Spleen (tissue), 7 donors: ENCODE measurements at regions not wholly inside any gene's neighbourhood (a gene's known extent, or its start where the extent isn't known, plus 50 kb on each side); places are given as distances from the start of the nearest gene placed in this dataset.

Experiments used
- CTCF ChIP-seq, 11 experiments: fragments of 200-600 bp in 7 of 11; fragments of 450-650 bp in 4 of 11; sonication (generic) in 4 of 11; IDR thresholded peaks in 8 of 11; conservative IDR thresholded peaks in 3 of 11; 1 replicate in 7 of 11; 2 replicates in 4 of 11; pipeline versions ENCODE4 v1.4.0 to v1.8.0; 2016 to 2021; ENCODE audit warnings: antibody characterized with exemption in 11 of 11, inconsistent platforms in 4 of 11, mild to moderate bottlenecking in 1 of 11
- POLR2A ChIP-seq, 3 donors: fragments of 450-650 bp; IDR thresholded peaks; one replicate each; pipeline ENCODE4 v1.5.1; 2017; ENCODE audit warnings: antibody characterized with exemption in 3 of 3, mild to moderate bottlenecking in 1 of 3
- POLR2AphosphoS5 ChIP-seq, 3 donors: sonication (generic); formaldehyde crosslinking; IDR thresholded peaks; one replicate each; pipeline ENCODE4 v1.5.1; 2017; ENCODE audit warnings: antibody characterized with exemption in 3 of 3
- donor health status: DM: no; HTN: no; CAD: no; lungs with moderate emphysema.
- donor health status: DM: no; HTN: no; CAD: no.
- donor health status: DM: no; HTN: no; CAD: no.

GRCh38 chr22:41023299-41023623 lies 69.1 kb upstream of the EP300 start:
- TF ChIP-seq CTCF (IDR thresholded peaks at IDR 0.05 in 8 of 11, conservative IDR thresholded peaks at IDR 0.05 in 3 of 11) (no peak), POLR2AphosphoS5 (IDR thresholded peaks at IDR 0.05) (no peak), POLR2A (IDR thresholded peaks at IDR 0.05) (no peak)
